ENCODE measurements at regions not wholly inside any gene's neighbourhood (a gene's known extent, or its start where the extent isn't known, plus 50 kb on each side); places are given as distances from the start of the nearest gene placed in this dataset.

DNA sequence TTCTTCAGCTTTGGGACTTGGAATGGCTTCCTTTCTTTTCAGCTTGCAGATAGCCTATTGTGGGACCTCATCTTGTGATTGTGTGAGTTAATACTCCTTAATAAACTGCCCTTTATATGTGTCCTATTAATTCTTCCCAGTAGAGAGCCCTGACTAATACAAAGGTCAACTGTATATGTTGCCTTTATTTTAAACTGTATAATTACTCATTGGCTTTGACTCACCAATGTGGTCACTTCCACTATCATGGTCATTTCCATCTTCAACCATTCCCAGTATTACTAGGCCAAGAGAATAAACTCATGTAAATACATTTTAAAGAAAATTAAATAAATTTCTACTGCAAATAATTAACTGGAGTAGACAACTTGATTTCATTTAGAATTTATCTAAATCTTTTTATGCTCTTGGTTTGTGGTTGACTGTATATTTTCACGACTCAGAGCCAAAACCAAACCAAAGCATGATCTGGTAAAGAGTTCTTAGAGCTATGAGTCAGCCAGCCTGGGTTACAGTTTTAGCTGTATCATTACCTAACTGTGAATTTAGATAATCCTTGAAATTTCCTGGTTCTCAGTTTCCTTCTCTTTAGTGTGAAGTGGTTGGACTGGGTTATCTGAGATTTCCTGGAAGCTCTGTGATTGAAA is 188.4 kb downstream of the PPP1R3A start:
- peak overlapping the region; percentile 47; the same call in 1 of the 2 replicates for H2BK120ac ChIP-seq (ENCODE audit: low read depth, low read length)
- no peak overlapping the region for H3K4me3 ChIP-seq (ENCODE audit: insufficient read depth, low read depth, low read length)
- H3K79me1 ChIP-seq (ENCODE audit: low read depth in 1 of 2, low read length in 2 of 2): no peaks in the 10 kb centered on the region
- no peak overlapping the region for H3K18ac ChIP-seq (ENCODE audit: low read depth, low read length)
- intact Hi-C loops (cut with micrococcal nuclease) (no loop called here), in situ Hi-C loops (cut with MboI; ENCODE audit: low sequenced_read_pairs) (no loop called here), dilution Hi-C loops (cut with HindIII; ENCODE audit: low sequenced_read_pairs, unreplicated experiment) (no loop called here)
- H3K27me3 ChIP-seq (ENCODE audit: control insufficient read depth, insufficient read depth, low read length): no peaks in the 10 kb centered on the region
- H2AK5ac ChIP-seq (ENCODE audit: low read depth, low read length): 0 out of 2 replicates have a peak overlapping the region, but pooled peaks have one; percentile 25
- ChIA-PET CTCF (interaction anchor here (1.0 kb wide), 1 partner anchor 8 kb away, joined by 3 read pairs; no protein-coding TSS in a partner anchor), POLR2A (ENCODE audit: unreplicated experiment) (no interaction called here)
- H3K4ac ChIP-seq (ENCODE audit: low read depth, low read length): 0 out of 2 replicates have a peak overlapping the region, but pooled peaks have one; percentile 37
- no peak overlapping the region for H3K14ac ChIP-seq (replicated peaks; ENCODE audit: low read depth, low read length)
- ATAC-seq (ENCODE audit: low read depth) (peak; percentile 91), DNase-seq (peak; percentile 87)
- H3K9me3 ChIP-seq (ENCODE audit: control insufficient read depth, insufficient read depth, low read length): no peaks in the 10 kb centered on the region
- WGBS, 2 experiments (ENCODE audit: extremely low coverage in 2 of 2, insufficient read length in 1 of 2): no CpG with 5 or more reads among the region's 1 CpG
- no peak overlapping the region for H3K4me2 ChIP-seq (ENCODE audit: low read depth, low read length)
- H2BK5ac ChIP-seq (ENCODE audit: low read depth, low read length, poor library complexity, severe bottlenecking): no peak overlapping the region
- BruUV-seq (replicated peaks): no TSS peak
- 0 out of 2 replicates have a peak, but pooled peaks cover 3% of the 10 kb centered on the region for H3K9me1 ChIP-seq (ENCODE audit: insufficient read depth, low read length)
- TF ChIP-seq MXI1 (IDR thresholded peaks at IDR 0.05; ENCODE audit: borderline replicate concordance, low read depth, low read length): no peak
- no peak overlapping the region for H2AK9ac ChIP-seq (replicated peaks; ENCODE audit: low read depth, low read length, poor library complexity)
- H3K56ac ChIP-seq (ENCODE audit: extremely low read depth, insufficient read depth, low read length): no peak overlapping the region
- H3K23ac ChIP-seq (ENCODE audit: low read depth, low read length): no peak overlapping the region
- no peak overlapping the region for H4K8ac ChIP-seq (ENCODE audit: low read depth in 2 of 2, low read length in 2 of 2)
- H2BK15ac ChIP-seq (ENCODE audit: low read depth, low read length): no peak overlapping the region
- H2BK20ac ChIP-seq (ENCODE audit: low read depth, low read length): no peak overlapping the region
- H2AFZ ChIP-seq (replicated peaks; ENCODE audit: low read length, poor library complexity): no peak overlapping the region
- no peak overlapping the region for H3K9ac ChIP-seq (ENCODE audit: low read depth, low read length)
- H4K5ac ChIP-seq (ENCODE audit: low read depth, low read length): no peak overlapping the region
- H3K27ac ChIP-seq (ENCODE audit: insufficient read depth, low read length): no peak overlapping the region
- H4K20me1 ChIP-seq (ENCODE audit: insufficient read depth, low read length): peaks cover 3% of the 10 kb centered on the region; the same call in 1 of the 2 replicates
- peaks cover 2% of the 10 kb centered on the region; the same call in 1 of the 2 replicates for H3K4me1 ChIP-seq (ENCODE audit: control insufficient read depth, insufficient read depth, low read length)
- H4K91ac ChIP-seq (ENCODE audit: insufficient read depth, low read depth, low read length): no peak overlapping the region
- no peaks in the 10 kb centered on the region for H3K36me3 ChIP-seq (ENCODE audit: control insufficient read depth, insufficient read depth, low read length)

Data from IMR-90 (cell line).